WTC11 (cell line): ENCODE measurements at regions not wholly inside any gene's neighbourhood (a gene's known extent, or its start where the extent isn't known, plus 50 kb on each side); places are given as distances from the start of the nearest gene placed in this dataset.

Experiments
- ATAC-seq: fragments of 200-7000 bp; cut with Tn5 transposase; 2 replicates; pipeline ENCODE4 v1.10.0; 2021; ENCODE audit warnings: mild to moderate bottlenecking, moderate library complexity
- CTCF ChIA-PET: fragments of 300-600 bp; sonication (Branson Sonifier 250); formaldehyde crosslinking; loops from one replicate; lab custom pipeline; 2021; ENCODE audit warnings: antibody characterized with exemption; lab: Charles Lee
- POLR2A ChIA-PET: fragments of 350-600 bp; sonication (Branson Sonifier 250); formaldehyde crosslinking; loops from one replicate; lab custom pipeline; 2021; ENCODE audit warnings: antibody characterized with exemption; lab: Charles Lee
- DNase-seq: peaks from one replicate; pipeline ENCODE4 v3.0.0; 2021; ENCODE audit warnings: low spot score
- H3K27ac Mint-ChIP-seq: 2 replicates; pipeline ENCODE4 v1.8.0; 2021; ENCODE audit warnings: mixed read lengths
- H3K27me3 Mint-ChIP-seq: 2 replicates; pipeline ENCODE4 v1.8.0; 2021; ENCODE audit warnings: low read depth, mild to moderate bottlenecking, moderate library complexity, mixed read lengths
- H3K36me3 Mint-ChIP-seq: 2 replicates; pipeline ENCODE4 v1.8.0; 2021; ENCODE audit warnings: mixed read lengths
- H3K4me1 Mint-ChIP-seq: 2 replicates; pipeline ENCODE4 v1.8.0; 2022; ENCODE audit warnings: mixed read lengths
- H3K4me3 Mint-ChIP-seq: 2 replicates; pipeline ENCODE4 v1.8.0; 2021; ENCODE audit warnings: mild to moderate bottlenecking, moderate library complexity, mixed read lengths
- H3K9me3 Mint-ChIP-seq: 2 replicates; pipeline ENCODE4 v1.8.0; 2021; ENCODE audit warnings: mixed read lengths
- CREB1 ChIP-seq: sonication (generic); formaldehyde crosslinking; IDR thresholded peaks from 2 replicates; pipeline ENCODE4 v1.8.0; 2023; ENCODE audit warnings: mild to moderate bottlenecking, missing genetic modification reagents
- ELF4 ChIP-seq: sonication (generic); formaldehyde crosslinking; IDR thresholded peaks from 2 replicates; pipeline ENCODE4 v1.8.1; 2022; ENCODE audit warnings: low read depth, mild to moderate bottlenecking, moderate library complexity, missing genetic modification reagents
- EMX1 ChIP-seq: fragments of 250-450 bp; sonication (Bioruptor Pico); IDR thresholded peaks from 2 replicates; pipeline ENCODE4 v1.8.0; 2021; ENCODE audit warnings: mild to moderate bottlenecking
- HMGA2 ChIP-seq: fragments of 250-450 bp; sonication (Bioruptor Pico); IDR thresholded peaks from 2 replicates; pipeline ENCODE4 v1.4.0; 2021; ENCODE audit warnings: mild to moderate bottlenecking, moderate library complexity
- NFATC4 ChIP-seq: fragments of 250-450 bp; sonication (Bioruptor Pico); IDR thresholded peaks from 2 replicates; pipeline ENCODE4 v1.9.0; 2021; ENCODE audit warnings: mild to moderate bottlenecking
- RORB ChIP-seq: fragments of 250-450 bp; sonication (Bioruptor Pico); IDR thresholded peaks from 2 replicates; pipeline ENCODE4 v1.9.0; 2021; ENCODE audit warnings: mild to moderate bottlenecking
- SMAD3 ChIP-seq: sonication (generic); formaldehyde crosslinking; IDR thresholded peaks from 2 replicates; pipeline ENCODE4 v1.8.0; 2022; ENCODE audit warnings: missing genetic modification reagents, mild to moderate bottlenecking, borderline replicate concordance
- SP1 ChIP-seq: sonication (generic); formaldehyde crosslinking; conservative IDR thresholded peaks from 2 replicates; pipeline ENCODE4 v1.8.1; 2022; ENCODE audit warnings: missing genetic modification reagents
- ZBTB21 ChIP-seq: sonication (generic); formaldehyde crosslinking; IDR thresholded peaks from 2 replicates; pipeline ENCODE4 v1.8.1; 2023; ENCODE audit warnings: mild to moderate bottlenecking, missing genetic modification reagents, borderline replicate concordance
- ZNF121 ChIP-seq: sonication (generic); formaldehyde crosslinking; IDR thresholded peaks from 2 replicates; pipeline ENCODE4 v1.8.0; 2023; ENCODE audit warnings: missing genetic modification reagents
- ZNF138 ChIP-seq: sonication (generic); formaldehyde crosslinking; conservative IDR thresholded peaks from 2 replicates; pipeline ENCODE4 v1.8.1; 2022; ENCODE audit warnings: mild to moderate bottlenecking, moderate library complexity, missing genetic modification reagents
- ZNF423 ChIP-seq: fragments of 250-450 bp; sonication (Bioruptor Pico); IDR thresholded peaks from 2 replicates; pipeline ENCODE4 v2.1.2; 2022; ENCODE audit warnings: mild to moderate bottlenecking, moderate library complexity
- TF ChIP-seq, protein P1 (sequence below): sonication (generic); formaldehyde crosslinking; IDR thresholded peaks from 2 replicates; pipeline ENCODE4 v1.8.0; 2022; ENCODE audit warnings: missing genetic modification reagents
- TF ChIP-seq, protein P2 (sequence below): sonication (generic); formaldehyde crosslinking; IDR thresholded peaks from 2 replicates; pipeline ENCODE4 v1.8.1; 2023; ENCODE audit warnings: mild to moderate bottlenecking, missing genetic modification reagents
- TF ChIP-seq, protein P3 (sequence below): fragments of 250-450 bp; sonication (Bioruptor Pico); IDR thresholded peaks from 2 replicates; pipeline ENCODE4 v1.8.0; 2021; ENCODE audit warnings: mild to moderate bottlenecking
- TF ChIP-seq, protein P4 (sequence below): fragments of 250-450 bp; sonication (Bioruptor Pico); IDR thresholded peaks from 2 replicates; pipeline ENCODE4 v1.9.0; 2021; ENCODE audit warnings: mild to moderate bottlenecking
- TF ChIP-seq, protein P5 (sequence below): sonication (generic); formaldehyde crosslinking; IDR thresholded peaks from 2 replicates; pipeline ENCODE4 v1.8.1; 2023; ENCODE audit warnings: mild to moderate bottlenecking, moderate library complexity, missing genetic modification reagents
- TF ChIP-seq, protein P6 (sequence below): sonication (generic); formaldehyde crosslinking; IDR thresholded peaks from 2 replicates; pipeline ENCODE4 v1.8.0; 2023; ENCODE audit warnings: mild to moderate bottlenecking, missing genetic modification reagents
- TF ChIP-seq, protein P7 (sequence below): sonication (generic); formaldehyde crosslinking; IDR thresholded peaks from 2 replicates; pipeline ENCODE4 v1.8.1; 2022; ENCODE audit warnings: low read depth, missing genetic modification reagents, borderline replicate concordance
- TF ChIP-seq, protein P8 (sequence below): fragments of 200-600 bp; IDR thresholded peaks from 2 replicates; pipeline ENCODE4 v1.8.0; 2022; ENCODE audit warnings: antibody characterized with exemption

DNA sequence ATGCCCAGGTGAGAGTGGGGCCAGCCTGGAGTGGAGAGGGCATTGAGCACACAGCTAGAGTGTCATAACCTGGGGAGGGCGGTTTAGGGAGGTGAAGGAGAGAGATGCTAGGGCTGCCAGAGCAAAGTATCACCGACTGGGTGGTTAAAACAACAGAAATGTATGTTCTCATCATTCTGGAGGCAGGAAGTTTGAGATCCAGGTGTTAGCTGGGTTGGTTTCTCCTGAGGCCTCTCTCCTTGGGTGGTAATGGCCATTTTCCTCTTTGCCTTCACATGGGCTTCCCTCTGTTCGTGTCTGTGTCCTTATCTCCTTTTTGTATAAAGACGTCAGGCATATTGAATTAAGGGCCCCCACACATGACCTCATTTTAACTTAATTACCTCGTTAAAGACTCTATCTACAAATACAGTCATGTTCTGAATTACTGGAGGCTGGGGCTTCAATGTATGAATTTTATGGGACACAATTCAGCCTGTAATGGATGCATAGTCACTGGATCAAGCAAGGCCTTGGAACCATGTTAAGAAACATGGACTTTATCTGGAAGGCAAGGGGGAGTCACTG, 118.6 kb upstream of the IL12B start (continued):
- TF ChIP-seq, protein P1, sequence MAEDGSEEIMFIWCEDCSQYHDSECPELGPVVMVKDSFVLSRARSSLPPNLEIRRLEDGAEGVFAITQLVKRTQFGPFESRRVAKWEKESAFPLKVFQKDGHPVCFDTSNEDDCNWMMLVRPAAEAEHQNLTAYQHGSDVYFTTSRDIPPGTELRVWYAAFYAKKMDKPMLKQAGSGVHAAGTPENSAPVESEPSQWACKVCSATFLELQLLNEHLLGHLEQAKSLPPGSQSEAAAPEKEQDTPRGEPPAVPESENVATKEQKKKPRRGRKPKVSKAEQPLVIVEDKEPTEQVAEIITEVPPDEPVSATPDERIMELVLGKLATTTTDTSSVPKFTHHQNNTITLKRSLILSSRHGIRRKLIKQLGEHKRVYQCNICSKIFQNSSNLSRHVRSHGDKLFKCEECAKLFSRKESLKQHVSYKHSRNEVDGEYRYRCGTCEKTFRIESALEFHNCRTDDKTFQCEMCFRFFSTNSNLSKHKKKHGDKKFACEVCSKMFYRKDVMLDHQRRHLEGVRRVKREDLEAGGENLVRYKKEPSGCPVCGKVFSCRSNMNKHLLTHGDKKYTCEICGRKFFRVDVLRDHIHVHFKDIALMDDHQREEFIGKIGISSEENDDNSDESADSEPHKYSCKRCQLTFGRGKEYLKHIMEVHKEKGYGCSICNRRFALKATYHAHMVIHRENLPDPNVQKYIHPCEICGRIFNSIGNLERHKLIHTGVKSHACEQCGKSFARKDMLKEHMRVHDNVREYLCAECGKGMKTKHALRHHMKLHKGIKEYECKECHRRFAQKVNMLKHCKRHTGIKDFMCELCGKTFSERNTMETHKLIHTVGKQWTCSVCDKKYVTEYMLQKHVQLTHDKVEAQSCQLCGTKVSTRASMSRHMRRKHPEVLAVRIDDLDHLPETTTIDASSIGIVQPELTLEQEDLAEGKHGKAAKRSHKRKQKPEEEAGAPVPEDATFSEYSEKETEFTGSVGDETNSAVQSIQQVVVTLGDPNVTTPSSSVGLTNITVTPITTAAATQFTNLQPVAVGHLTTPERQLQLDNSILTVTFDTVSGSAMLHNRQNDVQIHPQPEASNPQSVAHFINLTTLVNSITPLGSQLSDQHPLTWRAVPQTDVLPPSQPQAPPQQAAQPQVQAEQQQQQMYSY (CRISPR knock-in tag): no peak
- TF ChIP-seq NFATC4 (CRISPR knock-in tag) (no peak), SMAD3 (CRISPR knock-in tag) (no peak)
- TF ChIP-seq, protein P2, sequence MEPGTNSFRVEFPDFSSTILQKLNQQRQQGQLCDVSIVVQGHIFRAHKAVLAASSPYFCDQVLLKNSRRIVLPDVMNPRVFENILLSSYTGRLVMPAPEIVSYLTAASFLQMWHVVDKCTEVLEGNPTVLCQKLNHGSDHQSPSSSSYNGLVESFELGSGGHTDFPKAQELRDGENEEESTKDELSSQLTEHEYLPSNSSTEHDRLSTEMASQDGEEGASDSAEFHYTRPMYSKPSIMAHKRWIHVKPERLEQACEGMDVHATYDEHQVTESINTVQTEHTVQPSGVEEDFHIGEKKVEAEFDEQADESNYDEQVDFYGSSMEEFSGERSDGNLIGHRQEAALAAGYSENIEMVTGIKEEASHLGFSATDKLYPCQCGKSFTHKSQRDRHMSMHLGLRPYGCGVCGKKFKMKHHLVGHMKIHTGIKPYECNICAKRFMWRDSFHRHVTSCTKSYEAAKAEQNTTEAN (CRISPR knock-in tag): no peak
- TF ChIP-seq, protein P3, sequence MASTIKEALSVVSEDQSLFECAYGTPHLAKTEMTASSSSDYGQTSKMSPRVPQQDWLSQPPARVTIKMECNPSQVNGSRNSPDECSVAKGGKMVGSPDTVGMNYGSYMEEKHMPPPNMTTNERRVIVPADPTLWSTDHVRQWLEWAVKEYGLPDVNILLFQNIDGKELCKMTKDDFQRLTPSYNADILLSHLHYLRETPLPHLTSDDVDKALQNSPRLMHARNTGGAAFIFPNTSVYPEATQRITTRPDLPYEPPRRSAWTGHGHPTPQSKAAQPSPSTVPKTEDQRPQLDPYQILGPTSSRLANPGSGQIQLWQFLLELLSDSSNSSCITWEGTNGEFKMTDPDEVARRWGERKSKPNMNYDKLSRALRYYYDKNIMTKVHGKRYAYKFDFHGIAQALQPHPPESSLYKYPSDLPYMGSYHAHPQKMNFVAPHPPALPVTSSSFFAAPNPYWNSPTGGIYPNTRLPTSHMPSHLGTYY (CRISPR knock-in tag): no peak

DNA sequence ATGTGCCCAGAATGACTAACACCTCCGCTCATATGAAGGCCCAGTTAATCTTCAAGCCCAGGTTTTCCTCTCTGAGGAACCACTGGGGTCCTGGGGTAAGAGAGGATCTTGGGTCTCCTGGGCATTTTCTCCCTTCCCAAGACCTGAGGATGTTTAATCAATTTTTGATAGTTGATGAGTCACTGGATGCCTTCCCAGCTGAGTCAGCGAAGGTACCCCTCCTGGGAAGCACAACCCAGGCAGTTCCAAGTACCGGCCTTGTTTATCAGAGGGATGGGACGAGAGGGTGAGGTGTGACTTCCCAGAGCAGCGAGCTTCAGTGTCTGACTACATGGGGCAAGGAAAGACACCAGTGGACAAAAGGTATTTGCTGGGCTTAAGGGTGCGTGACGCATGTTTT, 119.6 kb upstream of the IL12B start:
- DNase-seq (no peak), ATAC-seq (no peak)
- ChIA-PET POLR2A (no interaction called here), CTCF (no interaction called here)
- H3K27ac Mint-ChIP-seq: no peak overlapping the region
- H3K36me3 Mint-ChIP-seq: no peaks in the 10 kb centered on the region
- TF ChIP-seq, protein P4, sequence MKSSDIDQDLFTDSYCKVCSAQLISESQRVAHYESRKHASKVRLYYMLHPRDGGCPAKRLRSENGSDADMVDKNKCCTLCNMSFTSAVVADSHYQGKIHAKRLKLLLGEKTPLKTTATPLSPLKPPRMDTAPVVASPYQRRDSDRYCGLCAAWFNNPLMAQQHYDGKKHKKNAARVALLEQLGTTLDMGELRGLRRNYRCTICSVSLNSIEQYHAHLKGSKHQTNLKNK (CRISPR knock-in tag): no peak
- TF ChIP-seq EMX1 (CRISPR knock-in tag) (no peak), CREB1 (CRISPR knock-in tag) (no peak), ELF4 (CRISPR knock-in tag) (no peak), ZNF121 (no peak), ZNF423 (CRISPR knock-in tag) (no peak)
- TF ChIP-seq, protein P5, sequence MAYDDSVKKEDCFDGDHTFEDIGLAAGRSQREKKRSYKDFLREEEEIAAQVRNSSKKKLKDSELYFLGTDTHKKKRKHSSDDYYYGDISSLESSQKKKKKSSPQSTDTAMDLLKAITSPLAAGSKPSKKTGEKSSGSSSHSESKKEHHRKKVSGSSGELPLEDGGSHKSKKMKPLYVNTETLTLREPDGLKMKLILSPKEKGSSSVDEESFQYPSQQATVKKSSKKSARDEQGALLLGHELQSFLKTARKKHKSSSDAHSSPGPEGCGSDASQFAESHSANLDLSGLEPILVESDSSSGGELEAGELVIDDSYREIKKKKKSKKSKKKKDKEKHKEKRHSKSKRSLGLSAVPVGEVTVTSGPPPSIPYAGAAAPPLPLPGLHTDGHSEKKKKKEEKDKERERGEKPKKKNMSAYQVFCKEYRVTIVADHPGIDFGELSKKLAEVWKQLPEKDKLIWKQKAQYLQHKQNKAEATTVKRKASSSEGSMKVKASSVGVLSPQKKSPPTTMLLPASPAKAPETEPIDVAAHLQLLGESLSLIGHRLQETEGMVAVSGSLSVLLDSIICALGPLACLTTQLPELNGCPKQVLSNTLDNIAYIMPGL (CRISPR knock-in tag): no peak
- no peak overlapping the region for H3K4me3 Mint-ChIP-seq
- H3K27me3 Mint-ChIP-seq: no peaks in the 10 kb centered on the region
- H3K9me3 Mint-ChIP-seq: no peaks in the 10 kb centered on the region
- no peaks in the 10 kb centered on the region for H3K4me1 Mint-ChIP-seq

DNA sequence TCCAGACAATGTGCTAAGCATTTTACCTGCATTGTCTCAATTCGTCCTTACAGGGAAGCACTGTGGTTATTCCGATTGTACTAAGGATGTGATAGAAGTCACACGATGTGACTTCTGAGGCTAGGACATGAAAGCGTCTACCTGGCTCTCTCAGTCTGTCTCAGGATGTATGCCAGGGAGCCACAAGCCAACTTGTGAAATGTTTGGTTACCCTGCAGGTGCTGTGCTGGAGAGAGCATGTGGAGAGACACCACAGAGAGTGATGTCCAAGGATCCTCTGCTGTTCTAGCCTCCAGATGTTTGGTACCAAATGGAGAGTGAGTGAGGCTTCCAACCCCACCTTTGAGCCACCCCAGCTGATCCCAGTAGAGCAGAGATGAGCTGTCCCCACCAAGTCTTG, 120.1 kb upstream of the IL12B start:
- Mint-ChIP-seq H3K4me1 (no peaks in the 10 kb centered on the region), H3K36me3 (no peaks in the 10 kb centered on the region), H3K27me3 (no peaks in the 10 kb centered on the region), H3K9me3 (no peaks in the 10 kb centered on the region), H3K4me3 (no peak overlapping the region), H3K27ac (no peak overlapping the region)
- DNase-seq (no peak), ATAC-seq (no peak)
- ChIA-PET CTCF (interaction anchor here (1.4 to 4.3 kb wide), 2 partner anchors 8 to 537 kb away, joined by 3 to 20 read pairs; no protein-coding TSS in a partner anchor), POLR2A (no interaction called here)
- TF ChIP-seq SP1: no peak
- TF ChIP-seq HMGA2 (CRISPR knock-in tag): no peak
- TF ChIP-seq, protein P6, sequence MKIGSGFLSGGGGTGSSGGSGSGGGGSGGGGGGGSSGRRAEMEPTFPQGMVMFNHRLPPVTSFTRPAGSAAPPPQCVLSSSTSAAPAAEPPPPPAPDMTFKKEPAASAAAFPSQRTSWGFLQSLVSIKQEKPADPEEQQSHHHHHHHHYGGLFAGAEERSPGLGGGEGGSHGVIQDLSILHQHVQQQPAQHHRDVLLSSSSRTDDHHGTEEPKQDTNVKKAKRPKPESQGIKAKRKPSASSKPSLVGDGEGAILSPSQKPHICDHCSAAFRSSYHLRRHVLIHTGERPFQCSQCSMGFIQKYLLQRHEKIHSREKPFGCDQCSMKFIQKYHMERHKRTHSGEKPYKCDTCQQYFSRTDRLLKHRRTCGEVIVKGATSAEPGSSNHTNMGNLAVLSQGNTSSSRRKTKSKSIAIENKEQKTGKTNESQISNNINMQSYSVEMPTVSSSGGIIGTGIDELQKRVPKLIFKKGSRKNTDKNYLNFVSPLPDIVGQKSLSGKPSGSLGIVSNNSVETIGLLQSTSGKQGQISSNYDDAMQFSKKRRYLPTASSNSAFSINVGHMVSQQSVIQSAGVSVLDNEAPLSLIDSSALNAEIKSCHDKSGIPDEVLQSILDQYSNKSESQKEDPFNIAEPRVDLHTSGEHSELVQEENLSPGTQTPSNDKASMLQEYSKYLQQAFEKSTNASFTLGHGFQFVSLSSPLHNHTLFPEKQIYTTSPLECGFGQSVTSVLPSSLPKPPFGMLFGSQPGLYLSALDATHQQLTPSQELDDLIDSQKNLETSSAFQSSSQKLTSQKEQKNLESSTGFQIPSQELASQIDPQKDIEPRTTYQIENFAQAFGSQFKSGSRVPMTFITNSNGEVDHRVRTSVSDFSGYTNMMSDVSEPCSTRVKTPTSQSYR (CRISPR knock-in tag): no peak
- no peak for TF ChIP-seq ZNF121
- TF ChIP-seq ZNF138 (CRISPR knock-in tag): no peak
- TF ChIP-seq, protein P7, sequence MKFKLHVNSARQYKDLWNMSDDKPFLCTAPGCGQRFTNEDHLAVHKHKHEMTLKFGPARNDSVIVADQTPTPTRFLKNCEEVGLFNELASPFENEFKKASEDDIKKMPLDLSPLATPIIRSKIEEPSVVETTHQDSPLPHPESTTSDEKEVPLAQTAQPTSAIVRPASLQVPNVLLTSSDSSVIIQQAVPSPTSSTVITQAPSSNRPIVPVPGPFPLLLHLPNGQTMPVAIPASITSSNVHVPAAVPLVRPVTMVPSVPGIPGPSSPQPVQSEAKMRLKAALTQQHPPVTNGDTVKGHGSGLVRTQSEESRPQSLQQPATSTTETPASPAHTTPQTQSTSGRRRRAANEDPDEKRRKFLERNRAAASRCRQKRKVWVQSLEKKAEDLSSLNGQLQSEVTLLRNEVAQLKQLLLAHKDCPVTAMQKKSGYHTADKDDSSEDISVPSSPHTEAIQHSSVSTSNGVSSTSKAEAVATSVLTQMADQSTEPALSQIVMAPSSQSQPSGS (CRISPR knock-in tag): no peak
- TF ChIP-seq RORB (CRISPR knock-in tag): no peak
- TF ChIP-seq ZBTB21 (CRISPR knock-in tag): no peak
- TF ChIP-seq, protein P8, sequence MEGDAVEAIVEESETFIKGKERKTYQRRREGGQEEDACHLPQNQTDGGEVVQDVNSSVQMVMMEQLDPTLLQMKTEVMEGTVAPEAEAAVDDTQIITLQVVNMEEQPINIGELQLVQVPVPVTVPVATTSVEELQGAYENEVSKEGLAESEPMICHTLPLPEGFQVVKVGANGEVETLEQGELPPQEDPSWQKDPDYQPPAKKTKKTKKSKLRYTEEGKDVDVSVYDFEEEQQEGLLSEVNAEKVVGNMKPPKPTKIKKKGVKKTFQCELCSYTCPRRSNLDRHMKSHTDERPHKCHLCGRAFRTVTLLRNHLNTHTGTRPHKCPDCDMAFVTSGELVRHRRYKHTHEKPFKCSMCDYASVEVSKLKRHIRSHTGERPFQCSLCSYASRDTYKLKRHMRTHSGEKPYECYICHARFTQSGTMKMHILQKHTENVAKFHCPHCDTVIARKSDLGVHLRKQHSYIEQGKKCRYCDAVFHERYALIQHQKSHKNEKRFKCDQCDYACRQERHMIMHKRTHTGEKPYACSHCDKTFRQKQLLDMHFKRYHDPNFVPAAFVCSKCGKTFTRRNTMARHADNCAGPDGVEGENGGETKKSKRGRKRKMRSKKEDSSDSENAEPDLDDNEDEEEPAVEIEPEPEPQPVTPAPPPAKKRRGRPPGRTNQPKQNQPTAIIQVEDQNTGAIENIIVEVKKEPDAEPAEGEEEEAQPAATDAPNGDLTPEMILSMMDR: no peak
